Esophagus muscularis mucosa (tissue), 4 donors: ENCODE measurements at regions not wholly inside any gene's neighbourhood (a gene's known extent, or its start where the extent isn't known, plus 50 kb on each side); places are given as distances from the start of the nearest gene placed in this dataset.

Source experiments
- DNase-seq: peaks from one replicate; pipeline ENCODE4 v3.0.0-alpha.2; 2017; ENCODE audit errors: extremely low spot score
- H3K27ac ChIP-seq, 4 donors: fragments of 200-600 bp; sonication (generic); replicated peaks in 1 of 4; 1 replicate in 3 of 4; 2 replicates in 1 of 4; pipeline ENCODE4 v1.5.1; 2016 to 2019; ENCODE audit warnings: mild to moderate bottlenecking in 1 of 4
- H3K27me3 ChIP-seq, 4 donors: fragments of 200-600 bp; sonication (generic); one replicate each; pipeline versions ENCODE4 v1.5.1 to v1.6.0; 2016 to 2019
- H3K36me3 ChIP-seq, 4 donors: fragments of 200-600 bp; sonication (generic); one replicate each; pipeline ENCODE4 v1.5.1; 2016 to 2019
- H3K4me1 ChIP-seq, 4 donors: fragments of 200-600 bp; sonication (generic); one replicate each; pipeline ENCODE4 v1.5.1; 2016 to 2019
- H3K4me3 ChIP-seq, 4 donors: fragments of 200-600 bp; sonication (generic); 1 replicate in 2 of 4; 2 replicates in 2 of 4; pipeline ENCODE4 v1.5.1; 2016 to 2019; ENCODE audit warnings: mild to moderate bottlenecking in 4 of 4, moderate library complexity in 1 of 4
- H3K9me3 ChIP-seq, 4 donors: fragments of 200-600 bp; sonication (generic); 1 replicate in 3 of 4; 2 replicates in 1 of 4; pipeline ENCODE4 v1.5.1; 2016 to 2019
- CTCF ChIP-seq, 3 experiments: fragments of 200-600 bp in 2 of 3; fragments of 450-650 bp in 1 of 3; sonication (generic) in 2 of 3; IDR thresholded peaks; one replicate each; pipeline ENCODE4 v1.5.1; 2017 to 2019; ENCODE audit warnings: antibody characterized with exemption in 3 of 3, mild to moderate bottlenecking in 2 of 3, moderate library complexity in 1 of 3
- EP300 ChIP-seq: sonication (generic); formaldehyde crosslinking; IDR thresholded peaks from one replicate; pipeline ENCODE4 v1.6.1; 2017; ENCODE audit warnings: antibody characterized with exemption
- POLR2A ChIP-seq: fragments of 450-650 bp; IDR thresholded peaks from one replicate; pipeline ENCODE4 v1.6.1; 2017; ENCODE audit warnings: antibody characterized with exemption, moderate library complexity, mild to moderate bottlenecking, low read depth
- POLR2AphosphoS5 ChIP-seq, 2 donors: sonication (generic); formaldehyde crosslinking; IDR thresholded peaks; one replicate each; pipeline ENCODE4 v1.6.1; 2017; ENCODE audit warnings: antibody characterized with exemption in 2 of 2
- WGBS: methylation state at CpG from one replicate; pipeline ENCODE4 v1.1.5; 2018; 5-methylcytosine and 5-hydroxymethylcytosine counted together
- intact Hi-C: fragments of 100-400 bp; cut with DNase I; formaldehyde crosslinking; loops from one replicate; pipeline ENCODE4 v1.15.1; 2023

- TF ChIP-seq CTCF (IDR thresholded peaks at IDR 0.05) (no peak), EP300 (no peak), POLR2AphosphoS5 (IDR thresholded peaks at IDR 0.05) (no peak), POLR2A (no peak)
- Histone ChIP-seq H3K4me3 (no peak overlapping the region), H3K27ac (peak overlapping the region; percentile 16 to 52 (median 38)), H3K27me3 (no peaks in the 10 kb centered on the region), H3K36me3 (no peaks in the 10 kb centered on the region), H3K4me1 (peaks cover 14 to 53% (median 47%) of the 10 kb centered on the region in 4 donors), H3K9me3 (no peaks in the 10 kb centered on the region)
- no peak for DNase-seq
- 72% methylated on average over 8 of the region's 8 CpGs for WGBS
- intact Hi-C loops = no loop called here
Measured at GRCh38 chr2:216758256-216759155, 63.2 kb upstream of the IGFBP5 start.

GRCh38 chr2:216757532-216757931 lies 62.2 kb upstream of the IGFBP5 start:
- peak overlapping the region in 2 of 4 donors; percentile 11 to 52 for H3K27ac ChIP-seq
- no peak for DNase-seq
- H3K36me3 ChIP-seq = no peaks in the 10 kb centered on the region
- H3K4me3 ChIP-seq = no peak overlapping the region
- 34% methylated on average over 4 of the region's 4 CpGs for WGBS
- H3K27me3 ChIP-seq = no peaks in the 10 kb centered on the region
- peaks cover 21 to 53% (median 50%) of the 10 kb centered on the region in 4 donors for H3K4me1 ChIP-seq
- H3K9me3 ChIP-seq = no peaks in the 10 kb centered on the region
- intact Hi-C loops = no loop called here
- no peak for TF ChIP-seq POLR2A
- no peak for TF ChIP-seq EP300
- TF ChIP-seq CTCF (IDR thresholded peaks at IDR 0.05) = no peak
- TF ChIP-seq POLR2AphosphoS5 (IDR thresholded peaks at IDR 0.05) = peak in 1 of 2 donors; percentile 77

GRCh38 chr2:216756435-216756834 lies 61.1 kb upstream of the IGFBP5 start:
- intact Hi-C loops = no loop called here

GRCh38 chr2:216754812-216755211 lies 59.5 kb upstream of the IGFBP5 start:
- no peak overlapping the region for H3K27ac ChIP-seq
- no peaks in the 10 kb centered on the region for H3K27me3 ChIP-seq
- WGBS = 89% methylated on average over 7 of the region's 7 CpGs
- no peaks in the 10 kb centered on the region for H3K36me3 ChIP-seq
- H3K4me3 ChIP-seq = no peak overlapping the region
- intact Hi-C loops = no loop called here
- no peak for DNase-seq
- no peak for TF ChIP-seq POLR2AphosphoS5 (IDR thresholded peaks at IDR 0.05)
- TF ChIP-seq POLR2A = no peak
- TF ChIP-seq EP300 = no peak
- no peak for TF ChIP-seq CTCF (IDR thresholded peaks at IDR 0.05)
- H3K4me1 ChIP-seq = peaks cover 12 to 39% (median 34%) of the 10 kb centered on the region in 4 donors
- no peaks in the 10 kb centered on the region for H3K9me3 ChIP-seq

More at GRCh38 chr2:216756435-216756834, 61.1 kb upstream of the IGFBP5 start:
- TF ChIP-seq POLR2A (no peak), POLR2AphosphoS5 (IDR thresholded peaks at IDR 0.05) (no peak), CTCF (IDR thresholded peaks at IDR 0.05) (no peak), EP300 (no peak)
- H3K27ac ChIP-seq = no peak overlapping the region
- H3K4me3 ChIP-seq = no peak overlapping the region
- DNase-seq = no peak
- H3K27me3 ChIP-seq = no peaks in the 10 kb centered on the region
- no peaks in the 10 kb centered on the region for H3K36me3 ChIP-seq
- H3K4me1 ChIP-seq = peaks cover 18 to 51% (median 46%) of the 10 kb centered on the region in 4 donors
- H3K9me3 ChIP-seq = no peaks in the 10 kb centered on the region
- WGBS = 62% methylated on average over 2 of the region's 2 CpGs
